ENCODE measurements at regions not wholly inside any gene's neighbourhood (a gene's known extent, or its start where the extent isn't known, plus 50 kb on each side); places are given as distances from the start of the nearest gene placed in this dataset.

GRCh38 chr5:82735160-82735789 lies 341.9 kb downstream of the TMEM167A start:
- TF ChIP-seq, protein P1, sequence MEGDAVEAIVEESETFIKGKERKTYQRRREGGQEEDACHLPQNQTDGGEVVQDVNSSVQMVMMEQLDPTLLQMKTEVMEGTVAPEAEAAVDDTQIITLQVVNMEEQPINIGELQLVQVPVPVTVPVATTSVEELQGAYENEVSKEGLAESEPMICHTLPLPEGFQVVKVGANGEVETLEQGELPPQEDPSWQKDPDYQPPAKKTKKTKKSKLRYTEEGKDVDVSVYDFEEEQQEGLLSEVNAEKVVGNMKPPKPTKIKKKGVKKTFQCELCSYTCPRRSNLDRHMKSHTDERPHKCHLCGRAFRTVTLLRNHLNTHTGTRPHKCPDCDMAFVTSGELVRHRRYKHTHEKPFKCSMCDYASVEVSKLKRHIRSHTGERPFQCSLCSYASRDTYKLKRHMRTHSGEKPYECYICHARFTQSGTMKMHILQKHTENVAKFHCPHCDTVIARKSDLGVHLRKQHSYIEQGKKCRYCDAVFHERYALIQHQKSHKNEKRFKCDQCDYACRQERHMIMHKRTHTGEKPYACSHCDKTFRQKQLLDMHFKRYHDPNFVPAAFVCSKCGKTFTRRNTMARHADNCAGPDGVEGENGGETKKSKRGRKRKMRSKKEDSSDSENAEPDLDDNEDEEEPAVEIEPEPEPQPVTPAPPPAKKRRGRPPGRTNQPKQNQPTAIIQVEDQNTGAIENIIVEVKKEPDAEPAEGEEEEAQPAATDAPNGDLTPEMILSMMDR (IDR thresholded peaks at IDR 0.05): no peak
- TF ChIP-seq POLR2AphosphoS5 (IDR thresholded peaks at IDR 0.05) (no peak), EP300 (IDR thresholded peaks at IDR 0.05) (no peak)

Data from upper lobe of left lung (tissue), 4 donors.